Stomach (tissue), 4 donors: ENCODE measurements at regions not wholly inside any gene's neighbourhood (a gene's known extent, or its start where the extent isn't known, plus 50 kb on each side); places are given as distances from the start of the nearest gene placed in this dataset.

Experiments
- CTCF ChIP-seq, 7 experiments: fragments of 450-650 bp in 4 of 7; fragments of 200-600 bp in 3 of 7; sonication (generic) in 3 of 7; IDR thresholded peaks; one replicate each; pipeline ENCODE4 v1.5.1; 2016 to 2019; ENCODE audit warnings: antibody characterized with exemption in 7 of 7, control low read depth in 2 of 7, mild to moderate bottlenecking in 1 of 7
- EP300 ChIP-seq: sonication (generic); formaldehyde crosslinking; IDR thresholded peaks from one replicate; pipeline ENCODE4 v1.6.1; 2017; ENCODE audit warnings: antibody characterized with exemption
- POLR2A ChIP-seq, 4 donors: fragments of 450-650 bp; IDR thresholded peaks; one replicate each; pipeline ENCODE4 v1.6.1; 2016; ENCODE audit warnings: antibody characterized with exemption in 4 of 4, control low read depth in 2 of 4, mild to moderate bottlenecking in 1 of 4, moderate library complexity in 1 of 4
- POLR2AphosphoS5 ChIP-seq, 3 donors: sonication (generic); formaldehyde crosslinking; IDR thresholded peaks; one replicate each; pipeline ENCODE4 v1.6.1; 2016; ENCODE audit warnings: antibody characterized with exemption in 3 of 3

DNA sequence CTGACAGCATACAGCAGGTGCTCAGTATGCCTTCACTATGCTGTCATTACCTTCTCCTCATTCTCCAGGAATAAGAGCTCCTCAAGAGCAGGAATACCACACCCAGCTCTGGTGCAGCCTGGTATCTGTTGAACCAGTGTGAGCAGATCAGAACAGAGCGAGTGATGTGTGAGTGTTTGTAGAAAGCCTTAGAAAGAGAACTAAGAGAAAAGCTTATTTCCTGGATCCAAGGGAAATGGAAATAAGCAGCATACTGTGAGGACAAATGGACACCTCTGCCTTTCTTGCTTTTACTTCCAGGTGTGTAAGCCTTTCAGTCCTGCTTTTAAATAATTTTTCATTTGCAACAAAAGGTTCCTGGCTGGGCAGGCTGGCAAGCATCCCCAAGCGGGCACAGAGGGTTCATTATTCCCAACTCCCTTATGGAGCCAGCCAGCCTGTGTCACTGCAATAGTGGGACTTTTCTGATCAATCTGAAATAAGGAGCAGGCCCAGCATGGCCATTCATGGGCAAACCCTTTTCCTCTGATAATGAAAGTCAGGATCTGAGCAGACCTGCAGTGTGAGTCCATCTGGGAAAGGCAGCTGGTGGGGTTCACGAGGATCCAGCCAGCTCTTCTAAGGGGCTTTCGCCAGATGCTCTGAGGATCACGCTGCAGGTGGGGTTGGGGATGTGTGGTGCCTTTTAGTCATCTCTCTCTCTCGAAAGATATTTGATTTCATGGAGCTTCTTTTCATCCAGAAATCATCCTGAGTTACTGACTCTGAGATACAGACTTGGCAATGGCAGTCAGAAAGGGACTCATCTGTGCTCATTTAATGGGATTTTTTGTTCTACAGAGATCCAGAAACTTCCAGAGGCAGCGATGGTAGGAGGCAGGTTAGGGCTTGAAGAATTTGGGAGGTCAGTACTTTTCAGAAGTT lies 594.9 kb upstream of the CFAP20DC start:
- TF ChIP-seq CTCF (IDR thresholded peaks at IDR 0.05) = no peak
- TF ChIP-seq POLR2AphosphoS5 (IDR thresholded peaks at IDR 0.05) = no peak
- no peak for TF ChIP-seq EP300
- no peak for TF ChIP-seq POLR2A (IDR thresholded peaks at IDR 0.05)
